ENCODE measurements at regions not wholly inside any gene's neighbourhood (a gene's known extent, or its start where the extent isn't known, plus 50 kb on each side); places are given as distances from the start of the nearest gene placed in this dataset.

GRCh38 chr11:70486731-70487130, 88.4 kb downstream of the CTTN start:
- DNase-seq = no peak

DNA sequence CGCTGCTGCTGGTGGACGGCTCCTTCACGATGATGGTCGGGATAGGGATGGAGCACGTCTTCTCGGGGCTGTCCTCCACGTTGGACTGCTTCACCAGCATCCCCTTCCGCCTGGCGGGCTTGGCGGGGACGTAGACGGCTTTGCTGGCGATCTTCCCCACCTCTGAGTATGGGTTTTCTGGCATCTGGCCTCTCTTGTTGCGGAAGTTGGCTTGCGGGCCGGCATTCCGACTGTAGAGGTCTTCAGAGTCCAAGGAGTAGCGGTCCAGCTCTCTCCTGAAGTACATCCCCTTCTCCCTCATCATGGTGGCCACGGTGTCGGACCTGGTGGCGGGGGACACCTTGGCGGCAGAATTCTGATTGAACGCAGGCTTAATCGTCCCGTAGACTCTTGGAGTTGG, 88.8 kb downstream of the CTTN start:
- DNase-seq = no peak

GRCh38 chr11:70487756-70488155, 89.4 kb downstream of the CTTN start:
- no peak for DNase-seq

- DNase-seq = no peak
Observed at GRCh38 chr11:70488171-70488703, 89.9 kb downstream of the CTTN start.

DNA sequence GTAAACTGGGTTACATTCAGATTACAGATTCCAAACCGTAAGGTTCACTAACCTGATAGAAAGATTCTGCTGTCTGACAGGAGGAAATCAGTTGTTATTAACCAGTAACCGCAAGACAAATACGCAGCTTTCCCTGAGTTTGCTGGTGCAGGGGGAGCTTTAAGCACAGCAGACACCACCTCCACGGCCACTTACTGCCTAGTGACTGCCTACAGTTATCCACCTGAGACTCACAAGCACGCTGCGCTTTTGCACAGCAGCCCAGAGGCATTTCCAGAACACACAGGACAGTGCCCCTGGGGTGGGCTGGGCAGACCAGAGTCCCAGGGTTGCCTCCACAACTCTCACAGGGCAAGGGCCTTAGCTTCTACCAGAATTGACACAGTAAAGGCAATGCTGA, 90.9 kb downstream of the CTTN start:
- no peak for DNase-seq

GRCh38 chr11:70490208-70490607, 91.9 kb downstream of the CTTN start:
- no peak for DNase-seq

DNA sequence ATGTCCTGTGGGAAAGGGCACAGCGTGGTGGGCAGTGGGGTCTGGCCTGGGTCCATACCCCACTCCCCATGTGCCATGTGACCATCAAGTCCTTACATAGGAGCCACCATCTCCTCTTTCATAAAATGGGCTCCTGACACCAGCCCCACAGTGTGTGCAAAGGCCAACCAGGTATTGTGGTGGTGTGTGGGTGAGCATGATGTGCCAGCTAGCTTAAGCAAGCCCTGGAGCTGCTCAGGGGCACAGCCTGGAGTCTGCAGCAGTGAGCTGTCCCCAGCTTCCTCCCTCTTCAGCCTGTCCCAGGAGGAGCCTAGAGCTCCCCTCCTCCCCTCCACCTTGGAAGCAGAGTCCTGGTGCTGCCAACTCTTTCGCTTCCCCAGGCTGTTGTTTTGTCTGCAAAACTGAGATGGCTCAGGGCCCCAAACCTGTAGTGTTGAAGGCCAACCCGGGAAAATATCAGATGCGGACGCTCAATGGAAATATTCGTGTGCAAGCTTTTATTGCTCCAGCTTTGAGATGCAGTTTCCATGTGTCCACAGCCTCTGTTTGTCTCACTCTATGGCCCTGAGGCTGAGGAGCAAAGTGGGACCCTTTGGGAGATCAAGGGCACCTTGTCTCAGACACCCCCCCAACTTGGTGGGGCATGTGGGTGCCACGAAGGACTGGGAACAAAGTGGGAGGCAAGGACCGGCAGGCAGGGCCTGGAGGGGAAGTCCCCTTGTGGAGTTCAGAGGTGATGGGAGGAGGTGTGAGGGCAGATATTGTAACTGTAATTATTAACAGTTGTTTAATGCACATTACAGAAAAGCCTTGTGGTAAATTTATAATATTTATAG, 92.6 kb downstream of the CTTN start:
- DNase-seq = no peak

DNA sequence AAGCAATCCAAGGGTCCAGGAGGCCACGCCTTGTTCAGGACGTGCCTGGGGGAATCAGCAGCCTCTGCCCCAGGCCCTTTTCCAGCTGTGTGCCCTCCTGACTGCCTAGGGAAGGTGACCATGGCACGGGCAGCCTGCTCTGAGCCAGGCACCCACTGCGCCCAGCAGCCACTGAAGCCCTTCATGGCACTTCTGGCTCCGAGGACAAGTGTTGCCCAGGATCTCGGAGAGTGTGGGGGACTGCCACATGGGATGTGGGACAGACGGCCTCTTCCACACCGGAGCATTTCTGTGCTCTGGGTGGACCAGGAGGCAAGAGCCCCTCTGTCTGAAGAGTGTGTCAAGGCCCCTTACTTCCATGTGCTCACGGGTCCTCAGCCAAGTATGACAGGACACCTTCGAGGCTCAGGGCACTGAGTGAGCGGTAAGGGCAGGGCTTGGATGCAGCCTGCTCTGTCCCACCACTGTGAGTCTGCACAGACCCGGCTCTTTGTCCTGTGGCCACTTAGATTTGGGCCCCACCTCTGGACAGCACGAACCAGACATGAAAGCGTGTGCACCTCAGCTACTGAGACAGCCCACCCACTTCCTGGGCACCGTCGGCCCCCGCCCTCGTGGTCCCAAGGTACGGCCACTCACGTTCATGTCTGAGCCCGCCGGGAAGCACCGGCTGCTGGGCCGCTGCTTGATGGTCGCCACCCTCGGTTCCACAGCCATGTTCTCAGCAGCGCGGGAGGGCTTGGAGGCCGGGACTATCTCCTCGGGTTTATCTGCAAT, 93.6 kb downstream of the CTTN start:
- DNase-seq = no peak

DNA sequence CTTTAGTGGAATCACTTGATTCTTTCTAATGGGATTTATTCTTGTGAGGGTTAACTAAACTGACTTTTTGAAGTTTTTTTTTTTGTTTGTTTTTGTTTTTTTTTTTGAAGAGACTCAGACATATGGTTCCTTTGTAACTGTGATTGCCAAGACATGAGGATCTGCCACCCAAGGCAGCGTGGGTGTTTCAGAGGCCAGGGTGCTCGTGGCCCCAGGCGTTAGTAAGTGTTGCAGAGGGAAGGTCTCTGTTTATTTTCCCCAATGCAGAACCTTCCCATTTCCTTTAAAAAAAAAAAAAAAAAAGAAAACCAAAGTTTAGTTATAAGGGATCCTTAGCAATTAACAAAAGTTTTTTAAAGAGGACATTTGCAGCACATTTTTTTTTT, 94.8 kb downstream of the CTTN start:
- DNase-seq = no peak

DNA sequence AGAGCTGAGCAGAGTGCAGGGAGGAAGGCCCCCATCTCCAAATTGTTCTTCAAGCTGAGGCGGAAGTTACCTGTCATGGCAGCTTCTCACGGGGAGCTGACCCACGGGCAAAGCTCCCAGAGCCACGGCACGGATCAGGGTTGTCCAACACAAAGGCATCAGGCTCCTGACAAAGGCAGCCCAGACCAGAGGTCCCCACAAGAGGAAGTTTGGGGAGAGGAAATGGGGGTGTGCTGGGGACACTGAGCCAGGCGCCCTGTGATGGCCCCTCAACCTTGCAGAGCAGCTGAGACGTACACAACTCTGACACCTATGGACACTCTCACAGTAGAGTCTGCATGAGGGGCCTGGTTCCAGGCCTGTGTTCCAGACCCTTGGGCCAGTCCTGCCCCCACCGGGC, 95.6 kb downstream of the CTTN start:
- DNase-seq = no peak

- no peak for DNase-seq
Observed at GRCh38 chr11:70494559-70495350, 96.4 kb downstream of the CTTN start.

DNA sequence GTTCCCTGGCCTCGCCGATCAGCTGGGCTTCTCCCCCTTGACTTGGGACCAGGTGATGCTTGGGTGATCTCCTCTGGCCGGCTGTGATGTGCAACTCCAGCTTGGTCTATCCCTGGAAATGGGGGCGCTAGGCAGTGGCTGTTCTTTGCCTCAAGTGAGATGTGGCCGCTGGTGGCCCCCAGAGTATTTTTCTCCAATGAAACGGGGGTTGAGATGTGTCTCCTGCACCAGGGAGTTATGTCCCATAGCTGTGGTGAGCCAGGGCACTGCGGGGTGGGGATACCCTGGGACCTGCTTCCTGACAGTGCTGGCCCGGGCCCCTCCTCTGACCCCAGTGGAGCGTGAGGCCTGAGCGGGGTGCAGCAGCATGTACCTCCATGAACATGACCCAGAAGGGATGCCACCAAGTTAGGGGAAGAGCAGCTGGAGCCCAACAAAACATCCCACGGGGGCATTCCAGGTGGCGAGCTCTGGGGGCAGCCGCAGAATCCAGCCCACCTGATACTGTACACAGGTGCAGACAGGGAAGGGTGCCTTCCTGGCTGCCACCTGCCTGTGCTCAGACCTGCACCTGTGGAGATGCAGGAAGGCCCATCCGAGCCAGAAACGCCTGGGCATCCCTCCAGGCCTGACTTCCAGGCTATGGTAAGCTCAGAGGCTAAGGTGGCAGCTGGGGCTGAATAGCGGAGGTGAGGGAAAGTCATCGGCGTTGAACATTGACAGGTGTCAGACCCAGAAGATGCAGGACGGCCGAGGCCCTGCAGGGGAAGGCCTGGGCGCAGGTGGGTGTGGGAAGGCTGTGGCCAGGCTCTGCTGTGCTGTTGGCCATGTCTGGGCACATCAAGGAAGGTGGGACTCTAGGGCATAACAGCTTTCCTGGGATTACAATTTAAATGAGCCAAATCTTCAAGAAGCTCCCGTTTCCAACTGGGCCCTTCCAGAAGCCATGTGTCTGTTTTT, 97.3 kb downstream of the CTTN start:
- DNase-seq = no peak

DNA sequence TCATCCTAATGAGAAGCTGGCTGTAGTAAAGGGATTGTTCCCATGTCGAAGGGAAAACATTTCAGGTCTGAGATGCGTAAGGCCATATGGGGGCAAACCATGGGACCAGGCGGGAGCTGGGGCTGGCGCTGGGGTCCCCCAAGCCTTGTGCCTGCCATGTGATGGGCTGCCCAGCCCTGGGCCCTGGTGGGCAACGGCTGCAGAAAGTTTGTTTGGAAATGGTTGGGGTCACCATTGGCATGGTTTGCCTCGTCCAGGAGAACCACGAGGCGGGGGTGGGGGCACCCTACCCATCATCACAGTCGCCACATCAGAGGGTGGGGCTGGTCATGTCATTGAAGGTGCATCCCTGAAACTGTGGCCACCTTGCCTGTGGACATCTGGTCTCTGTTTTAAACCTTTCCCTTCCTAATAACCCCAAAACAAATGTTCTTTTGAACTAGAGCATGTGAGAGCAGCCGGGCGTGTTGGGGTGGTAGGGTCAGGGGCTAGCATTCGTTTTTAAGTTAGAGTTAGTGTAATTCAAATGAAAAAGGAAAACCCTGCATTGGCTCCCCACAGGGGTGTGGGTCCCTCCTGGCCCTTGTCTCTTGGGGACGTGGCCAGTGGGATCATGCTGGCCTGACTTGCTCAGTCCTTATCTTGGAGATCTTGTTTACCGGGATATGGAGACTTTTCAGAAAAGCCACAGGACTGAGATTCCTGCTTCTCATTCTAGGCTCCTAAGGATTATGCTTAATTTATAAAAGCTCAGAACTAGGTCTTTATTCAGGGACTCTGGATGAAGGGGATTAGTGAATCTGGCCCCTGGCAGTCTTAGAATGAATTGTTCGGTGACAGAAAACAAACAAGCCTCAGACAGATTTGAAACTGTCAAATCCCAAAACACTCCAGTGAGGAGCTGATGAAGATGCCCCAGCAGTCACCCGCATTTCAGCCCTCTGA, 98.5 kb downstream of the CTTN start:
- no peak for DNase-seq

- no peak for DNase-seq
Observed at GRCh38 chr11:70497536-70498075, 99.3 kb downstream of the CTTN start.

GRCh38 chr11:70498171-70498571, 99.8 kb downstream of the CTTN start:
- DNase-seq = no peak

DNA sequence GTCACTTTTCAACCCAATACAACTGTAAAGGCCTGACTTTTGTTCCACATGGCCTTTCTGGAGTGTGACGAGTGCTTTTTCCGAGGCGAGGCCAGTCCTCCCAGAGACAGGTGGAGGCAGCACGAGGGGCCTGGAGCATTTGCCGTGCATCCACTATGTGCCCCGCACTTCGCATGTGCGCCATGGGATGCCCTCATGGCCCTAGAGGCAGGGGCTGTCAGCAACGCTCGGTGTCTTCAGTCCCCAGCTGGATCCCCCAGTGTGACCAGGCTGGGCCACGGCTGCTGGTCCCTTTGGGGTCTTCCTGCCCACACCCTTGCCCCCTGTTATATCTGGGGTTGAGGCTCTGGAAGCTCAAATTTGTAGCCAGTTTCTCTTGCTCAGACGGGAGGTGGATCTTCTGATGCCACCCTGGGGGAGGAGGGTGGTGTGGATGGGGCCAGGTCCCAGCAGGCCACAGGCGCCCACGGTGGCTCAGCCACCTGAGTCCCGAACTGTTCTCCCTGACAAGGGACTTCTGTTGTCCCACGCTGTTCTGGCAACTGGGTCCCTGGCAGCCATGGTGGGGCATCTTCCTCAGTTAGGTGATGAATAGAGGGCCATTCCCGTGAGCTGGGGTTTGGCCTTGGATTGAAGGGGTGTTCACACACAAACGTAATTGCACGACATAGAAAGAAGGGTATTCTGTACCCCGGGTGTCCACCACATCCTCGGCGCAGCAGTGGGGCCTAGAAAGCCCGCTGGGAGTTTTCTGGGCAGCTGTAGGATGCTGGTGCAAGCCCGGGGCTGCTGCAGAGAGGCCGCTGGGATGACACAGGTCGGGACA, 100.9 kb downstream of the CTTN start:
- DNase-seq = no peak

GRCh38 chr11:70500076-70500847, 101.9 kb downstream of the CTTN start:
- DNase-seq = no peak

DNA sequence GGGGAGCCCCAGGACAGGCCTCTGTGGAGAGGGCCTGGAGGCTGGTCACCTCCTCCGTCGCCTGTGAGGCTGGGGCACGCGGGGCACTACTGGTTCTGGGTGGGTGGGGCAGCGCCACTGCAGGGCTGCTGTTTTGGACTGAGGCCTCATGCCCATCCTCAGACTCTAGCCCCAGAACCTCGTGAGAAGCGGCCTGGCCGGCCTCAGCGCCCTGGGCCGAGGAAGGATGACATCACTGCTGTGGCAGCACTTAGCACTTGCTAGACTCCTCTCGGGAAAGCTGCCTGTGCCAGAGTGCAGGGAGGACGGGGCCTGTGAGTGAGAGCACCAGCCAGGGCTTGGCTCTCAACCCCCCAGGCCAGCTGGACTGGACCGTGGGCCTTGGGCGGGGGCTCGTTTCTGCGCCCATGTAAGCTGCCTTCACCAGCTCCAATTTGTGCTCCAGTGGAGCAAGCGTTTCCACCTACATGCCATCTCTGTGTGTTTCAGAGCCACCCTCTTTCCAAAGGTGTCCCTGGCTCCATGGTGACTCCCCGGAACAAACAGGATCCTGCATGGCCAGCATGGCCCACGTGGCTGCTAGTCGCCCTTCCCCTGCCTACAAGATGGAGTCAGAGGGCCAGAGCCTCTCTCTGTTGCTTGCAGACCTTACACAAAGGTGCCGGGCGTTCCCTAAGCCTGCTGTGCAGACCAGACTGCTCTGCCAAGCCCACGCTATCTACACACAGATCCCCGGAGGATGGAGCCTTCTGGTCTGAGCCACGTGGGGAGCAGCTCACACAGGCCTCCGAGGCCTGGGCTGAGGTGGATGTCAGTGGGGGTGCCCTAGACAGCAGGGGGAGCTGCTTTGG, 102.9 kb downstream of the CTTN start:
- no peak for DNase-seq
